Karpas-422 (cell line): ENCODE measurements at regions not wholly inside any gene's neighbourhood (a gene's known extent, or its start where the extent isn't known, plus 50 kb on each side); places are given as distances from the start of the nearest gene placed in this dataset.
"Not testable (repeated sequence)": the region's sequence is repeated elsewhere in the genome, so short reads cannot be mapped to it uniquely, and the experiment has no call there.

Experiments
- DNase-seq: peaks from one replicate; pipeline ENCODE4 v3.0.0-alpha.2; 2015
- H2AFZ ChIP-seq: fragments of 200-600 bp; sonication (generic); 2 replicates; pipeline ENCODE4 v1.6.1; 2014; ENCODE audit warnings: antibody characterized with exemption, low read length, mixed read lengths
- H3K27ac ChIP-seq: fragments of 200-600 bp; sonication (generic); 2 replicates; pipeline ENCODE4 v1.5.1; 2014; ENCODE audit warnings: mild to moderate bottlenecking, low read length, moderate library complexity
- H3K27me3 ChIP-seq: fragments of 200-600 bp; sonication (generic); 2 replicates; pipeline ENCODE4 v1.6.1; 2014; ENCODE audit warnings: low read length, mixed read lengths
- H3K36me3 ChIP-seq: fragments of 200-600 bp; sonication (generic); 2 replicates; pipeline ENCODE4 v1.6.1; 2014; ENCODE audit warnings: low read length, mixed read lengths; ENCODE audit not compliant: insufficient read depth
- H3K4me1 ChIP-seq: fragments of 200-600 bp; sonication (generic); 2 replicates; pipeline ENCODE4 v1.6.1; 2014; ENCODE audit warnings: mild to moderate bottlenecking, low read length, mixed read lengths
- H3K4me2 ChIP-seq: fragments of 200-600 bp; sonication (generic); 2 replicates; pipeline ENCODE4 v1.6.1; 2014; ENCODE audit warnings: low read length, low read depth, mild to moderate bottlenecking; ENCODE audit not compliant: poor library complexity, severe bottlenecking
- H3K4me3 ChIP-seq: fragments of 200-600 bp; sonication (generic); 2 replicates; pipeline ENCODE4 v1.5.1; 2014; ENCODE audit warnings: mild to moderate bottlenecking, antibody characterized with exemption, low read length, mixed read lengths
- H3K79me2 ChIP-seq: fragments of 200-600 bp; sonication (generic); 2 replicates; pipeline ENCODE4 v1.6.1; 2014; ENCODE audit warnings: mild to moderate bottlenecking, low read length, mixed read lengths
- H3K9ac ChIP-seq: fragments of 200-600 bp; sonication (generic); 2 replicates; pipeline ENCODE4 v1.6.0; 2014; ENCODE audit warnings: low read length
- H3K9me2 ChIP-seq: fragments of 200-600 bp; sonication (generic), shearing (Covaris generic); replicated peaks from 2 replicates; pipeline ENCODE4 v1.6.0; 2014; ENCODE audit warnings: mild to moderate bottlenecking, low read length, moderate library complexity; ENCODE audit not compliant: insufficient read depth
- H3K9me3 ChIP-seq: fragments of 300-700, 200-600 bp; sonication (generic); 2 replicates; pipeline ENCODE4 v1.6.1; 2014; ENCODE audit warnings: low read length, mixed read lengths
- H4K20me1 ChIP-seq: fragments of 200-600 bp; sonication (generic); 2 replicates; pipeline ENCODE4 v1.6.1; 2014; ENCODE audit warnings: mild to moderate bottlenecking, antibody characterized with exemption, low read length, low read depth; ENCODE audit not compliant: insufficient read depth

GRCh38 chrX:22575161-22575845 is 302.6 kb downstream of the CBLL2 start:
- no peak for DNase-seq
- Histone ChIP-seq H3K79me2 (no peaks in the 10 kb centered on the region), H3K36me3 (no peaks in the 10 kb centered on the region), H3K9ac (no peak overlapping the region), H3K4me1 (no peaks in the 10 kb centered on the region), H3K4me2 (no peak overlapping the region), H2AFZ (no peak overlapping the region), H3K9me2 (no peaks in the 10 kb centered on the region), H3K9me3 (peaks cover 3% of the 10 kb centered on the region; the same call in 1 of the 2 replicates), H4K20me1 (no peaks in the 10 kb centered on the region), H3K4me3 (no peak overlapping the region), H3K27me3 (no peaks in the 10 kb centered on the region), H3K27ac (no peak overlapping the region)

- Histone ChIP-seq H3K36me3 (no peaks in the 10 kb centered on the region), H2AFZ (no peak overlapping the region), H3K27me3 (no peaks in the 10 kb centered on the region), H4K20me1 (no peaks in the 10 kb centered on the region), H3K9me3 (peaks cover 3% of the 10 kb centered on the region; the same call in 1 of the 2 replicates), H3K4me3 (no peak overlapping the region), H3K9me2 (no peaks in the 10 kb centered on the region), H3K27ac (no peak overlapping the region), H3K4me2 (no peak overlapping the region), H3K4me1 (no peaks in the 10 kb centered on the region), H3K9ac (no peak overlapping the region), H3K79me2 (no peaks in the 10 kb centered on the region)
- no peak for DNase-seq
Observed at GRCh38 chrX:22577181-22577580, 304.5 kb downstream of the CBLL2 start.

GRCh38 chrX:22585831-22586230 is 313.1 kb downstream of the CBLL2 start:
- no peaks in the 10 kb centered on the region for H3K9me2 ChIP-seq
- no peaks in the 10 kb centered on the region for H4K20me1 ChIP-seq
- no peaks in the 10 kb centered on the region for H3K4me1 ChIP-seq
- no peaks in the 10 kb centered on the region for H3K27me3 ChIP-seq
- H3K9ac ChIP-seq = no peak overlapping the region
- no peaks in the 10 kb centered on the region for H3K79me2 ChIP-seq
- H3K27ac ChIP-seq = no peak overlapping the region
- no peaks in the 10 kb centered on the region for H3K36me3 ChIP-seq
- no peak overlapping the region for H3K4me2 ChIP-seq
- no peak overlapping the region for H2AFZ ChIP-seq
- H3K4me3 ChIP-seq = no peak overlapping the region
- no peak for DNase-seq
- H3K9me3 ChIP-seq = no peaks in the 10 kb centered on the region; the same call in 1 of the 2 replicates

- H3K4me3 ChIP-seq = no peak overlapping the region
- no peaks in the 10 kb centered on the region for H3K79me2 ChIP-seq
- no peak for DNase-seq
- H3K4me2 ChIP-seq = no peak overlapping the region
- no peak overlapping the region for H3K9ac ChIP-seq
- H3K9me2 ChIP-seq = no peaks in the 10 kb centered on the region
- no peaks in the 10 kb centered on the region for H3K36me3 ChIP-seq
- H3K27me3 ChIP-seq = no peaks in the 10 kb centered on the region
- H3K9me3 ChIP-seq = no peaks in the 10 kb centered on the region; the same call in 1 of the 2 replicates
- H4K20me1 ChIP-seq = no peaks in the 10 kb centered on the region
- no peak overlapping the region for H3K27ac ChIP-seq
- H3K4me1 ChIP-seq = no peaks in the 10 kb centered on the region
- H2AFZ ChIP-seq = no peak overlapping the region
Observed at GRCh38 chrX:22589845-22590244, 317.1 kb downstream of the CBLL2 start.

- Histone ChIP-seq H4K20me1 (no peaks in the 10 kb centered on the region), H3K4me2 (no peak overlapping the region), H3K9me2 (no peaks in the 10 kb centered on the region), H3K9ac (no peak overlapping the region), H2AFZ (no peak overlapping the region), H3K4me3 (no peak overlapping the region), H3K27ac (no peak overlapping the region), H3K36me3 (no peaks in the 10 kb centered on the region), H3K4me1 (no peaks in the 10 kb centered on the region), H3K27me3 (no peaks in the 10 kb centered on the region), H3K9me3 (no peaks in the 10 kb centered on the region; the same call in none of the 2 replicates), H3K79me2 (no peaks in the 10 kb centered on the region)
- DNase-seq = no peak
Observed at GRCh38 chrX:22594766-22595165, 322.1 kb downstream of the CBLL2 start.

- H3K4me1 ChIP-seq = no peaks in the 10 kb centered on the region
- peaks cover 4% of the 10 kb centered on the region for H3K9me3 ChIP-seq
- no peaks in the 10 kb centered on the region for H4K20me1 ChIP-seq
- H3K27ac ChIP-seq = no peak overlapping the region
- H3K9me2 ChIP-seq = no peaks in the 10 kb centered on the region
- H3K36me3 ChIP-seq = no peaks in the 10 kb centered on the region
- no peak overlapping the region for H2AFZ ChIP-seq
- H3K4me3 ChIP-seq = no peak overlapping the region
- H3K79me2 ChIP-seq = no peaks in the 10 kb centered on the region
- no peak overlapping the region for H3K4me2 ChIP-seq
- H3K27me3 ChIP-seq = no peaks in the 10 kb centered on the region
- no peak overlapping the region for H3K9ac ChIP-seq
- no peak for DNase-seq
Observed at GRCh38 chrX:22603060-22603459, 330.3 kb downstream of the CBLL2 start.

- H3K9ac ChIP-seq, H3K27ac ChIP-seq, H3K4me2 ChIP-seq, H3K9me2 ChIP-seq, H3K9me3 ChIP-seq, H4K20me1 ChIP-seq, H3K4me1 ChIP-seq, H2AFZ ChIP-seq, DNase-seq, H3K4me3 ChIP-seq, H3K36me3 ChIP-seq, H3K79me2 ChIP-seq, H3K27me3 ChIP-seq: not testable (repeated sequence)
Observed at GRCh38 chrX:22609452-22609851, 336.7 kb downstream of the CBLL2 start.

- H3K27me3 ChIP-seq = no peaks in the 10 kb centered on the region
- H3K79me2 ChIP-seq = no peaks in the 10 kb centered on the region
- no peak overlapping the region for H3K27ac ChIP-seq
- H3K9me2 ChIP-seq = no peaks in the 10 kb centered on the region
- H3K9me3 ChIP-seq = peaks cover 3% of the 10 kb centered on the region
- H3K9ac ChIP-seq = no peak overlapping the region
- H3K36me3 ChIP-seq = no peaks in the 10 kb centered on the region
- no peak overlapping the region for H2AFZ ChIP-seq
- no peak overlapping the region for H3K4me2 ChIP-seq
- no peaks in the 10 kb centered on the region for H4K20me1 ChIP-seq
- no peak overlapping the region for H3K4me3 ChIP-seq
- no peaks in the 10 kb centered on the region for H3K4me1 ChIP-seq
- no peak for DNase-seq
Observed at GRCh38 chrX:22616867-22617266, 344.2 kb downstream of the CBLL2 start.
